ENCODE measurements at regions not wholly inside any gene's neighbourhood (a gene's known extent, or its start where the extent isn't known, plus 50 kb on each side); places are given as distances from the start of the nearest gene placed in this dataset.
"Not testable (repeated sequence)": the region's sequence is repeated elsewhere in the genome, so short reads cannot be mapped to it uniquely, and the experiment has no call there.

DNA sequence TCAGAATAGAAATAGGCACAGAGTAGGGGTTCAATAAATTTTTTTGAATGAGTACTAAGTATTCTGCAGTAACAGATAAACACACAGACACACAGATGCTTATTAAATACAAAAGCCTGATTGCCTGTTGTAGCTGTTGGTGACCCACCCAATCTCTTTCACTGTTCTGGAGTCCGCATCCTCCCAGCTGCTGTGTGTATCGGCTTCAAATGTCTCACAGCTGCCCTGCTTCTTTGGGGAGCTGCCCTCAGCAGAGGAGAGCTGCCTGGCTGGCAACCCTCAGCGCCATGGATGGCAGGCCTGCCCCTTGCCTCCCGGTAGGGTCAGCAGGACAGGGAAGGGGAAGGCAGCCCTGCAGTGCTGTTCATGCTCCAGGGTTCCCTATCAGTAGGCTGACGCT, 50.5 kb upstream of the PRNP start:
- no peak for DNase-seq

DNA sequence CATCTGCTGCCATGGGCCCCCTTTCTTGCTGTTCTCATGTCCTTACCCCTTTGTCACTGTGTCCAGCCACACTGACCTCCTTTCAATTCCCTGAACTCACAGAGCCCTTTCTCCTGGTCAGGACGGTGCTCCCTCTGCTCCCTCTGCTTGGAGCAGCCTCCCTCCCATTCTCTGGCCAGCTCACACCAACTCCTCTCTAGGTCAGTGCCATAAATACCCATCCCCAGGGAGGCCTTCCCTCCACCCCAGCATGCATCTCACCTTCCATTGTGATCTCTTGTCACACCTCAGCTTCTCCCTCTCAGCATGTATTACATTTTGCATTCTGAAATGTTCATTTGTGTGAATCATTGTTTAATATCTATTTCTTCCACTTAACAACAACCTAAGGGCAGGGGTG, 50.9 kb upstream of the PRNP start:
- no peak for DNase-seq

DNA sequence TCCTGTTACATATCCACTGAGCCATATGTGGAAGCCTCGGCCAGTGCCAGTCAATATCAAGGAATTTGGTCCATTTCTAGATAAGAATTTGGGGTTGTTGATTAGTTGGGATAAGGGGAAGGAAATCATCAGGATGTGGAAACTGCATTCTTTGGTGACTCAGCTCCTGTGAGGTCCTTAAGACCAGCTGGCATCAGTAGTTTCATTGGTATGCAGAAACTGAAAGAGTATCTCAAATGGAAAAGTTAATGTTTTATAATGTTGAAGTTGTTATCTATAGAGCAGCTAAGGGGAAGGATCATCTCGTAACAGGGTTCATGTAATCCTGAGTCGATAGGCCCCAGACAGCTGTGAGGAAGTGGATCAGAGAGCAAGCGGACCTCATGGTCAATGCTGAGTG, 52.5 kb upstream of the PRNP start:
- no peak for DNase-seq

DNA sequence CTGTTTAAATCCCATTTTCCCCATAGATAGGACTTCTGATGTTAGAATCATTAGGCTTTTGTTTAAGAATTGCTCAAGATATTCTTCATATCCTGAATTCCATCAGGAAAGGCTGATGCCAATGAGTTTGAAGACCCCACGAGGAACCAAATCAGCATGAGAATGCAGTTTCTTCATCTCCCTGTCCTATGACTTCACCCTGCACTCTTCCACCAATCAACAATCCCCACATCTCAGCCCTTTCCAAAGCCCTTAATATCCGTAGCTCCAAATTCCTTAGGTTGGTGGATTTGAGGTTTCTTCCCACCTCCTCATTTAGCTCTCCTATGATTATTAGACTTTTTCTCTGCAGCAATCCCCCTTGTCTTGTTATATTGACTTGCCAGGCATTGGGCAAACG, 52.9 kb upstream of the PRNP start:
- no peak for DNase-seq

DNA sequence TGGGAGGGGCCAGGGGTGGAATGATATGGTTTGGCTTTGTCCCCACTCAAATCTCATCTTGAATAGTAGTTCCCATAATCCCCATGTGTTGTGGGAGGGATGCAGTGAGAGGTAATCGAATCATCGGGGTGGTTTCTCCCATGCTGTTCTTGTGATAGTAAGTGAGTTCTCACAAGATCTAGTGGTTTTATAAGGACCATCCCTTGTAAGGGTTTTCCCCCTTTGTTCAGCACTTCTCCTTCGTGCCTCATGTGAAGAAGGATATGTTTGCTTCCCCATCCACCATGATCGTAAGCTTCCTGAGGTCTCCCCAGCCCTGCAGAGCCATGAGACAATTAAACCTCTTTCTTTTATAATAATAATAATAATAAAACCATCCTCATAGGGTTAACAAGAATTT, 53.4 kb upstream of the PRNP start:
- DNase-seq, result no peak

DNA sequence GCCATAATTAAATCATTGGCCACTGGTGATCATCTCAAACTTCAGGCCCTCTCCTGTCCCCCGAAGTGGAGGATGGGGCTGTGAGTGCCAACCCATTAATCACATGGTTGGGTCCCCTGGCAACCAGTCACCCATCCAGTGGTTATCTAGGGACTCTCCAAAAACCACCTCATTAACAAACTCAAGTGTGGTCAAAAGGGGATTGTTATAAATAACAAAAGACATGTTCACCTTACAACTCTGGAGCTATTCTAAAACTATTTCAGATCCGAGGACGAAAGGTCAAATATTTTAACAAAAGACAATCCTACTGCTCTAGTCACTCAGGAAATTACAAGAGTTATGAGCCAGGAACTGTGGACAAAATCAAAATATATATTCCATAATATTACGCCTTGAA, 60.0 kb upstream of the PRNP start:
- DNase-seq, result no peak

DNA sequence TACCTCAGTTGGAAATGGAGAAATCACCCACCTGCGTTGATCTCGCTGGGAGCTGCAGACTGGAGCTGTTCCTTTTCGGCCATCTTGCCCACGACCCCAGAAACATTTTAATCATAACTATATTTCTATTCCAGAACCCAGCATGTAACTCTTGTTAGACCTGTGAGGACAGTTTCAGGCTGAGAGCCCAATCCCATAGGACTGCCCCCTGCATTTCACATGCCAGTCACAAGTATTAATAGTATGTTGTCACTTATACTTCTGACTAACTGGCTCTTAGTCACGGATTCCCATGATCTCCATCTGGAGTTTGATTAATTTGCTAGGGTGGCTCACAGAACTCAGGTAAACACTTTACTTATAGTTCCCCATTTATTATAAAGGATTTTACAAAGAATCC, 60.6 kb upstream of the PRNP start:
- DNase-seq, result no peak

DNA sequence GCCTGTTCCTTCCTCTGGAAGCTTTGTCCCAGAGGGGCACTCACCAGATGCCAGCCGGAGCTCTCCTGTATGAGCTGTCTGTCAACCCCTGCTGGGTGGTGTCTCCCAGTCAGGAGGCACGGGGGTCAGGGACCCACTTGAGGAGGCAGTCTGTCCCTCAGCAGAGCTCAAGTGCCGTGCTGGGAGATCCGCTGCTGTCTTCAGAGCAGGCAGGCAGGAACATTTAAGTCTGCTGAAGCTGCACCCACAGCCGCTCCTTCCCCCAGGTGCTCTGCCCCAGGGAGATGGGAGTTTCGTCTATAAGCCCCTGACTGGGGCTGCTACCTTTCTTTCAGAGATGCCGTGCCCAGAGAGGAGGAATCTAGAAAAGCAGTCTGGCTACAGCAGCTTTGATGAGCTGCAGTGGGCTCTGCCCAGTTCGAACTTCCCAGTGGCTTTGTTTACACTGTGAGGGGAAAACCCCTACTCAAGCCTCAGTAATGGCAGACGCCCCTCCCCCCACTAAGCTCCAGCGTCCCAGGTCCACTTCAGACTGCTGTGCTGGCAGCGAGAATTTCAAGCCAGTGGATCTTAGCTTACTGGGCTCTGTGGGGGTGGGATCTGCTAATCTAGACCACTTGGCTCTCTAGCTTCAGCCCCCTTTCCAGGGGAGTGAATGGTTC, 61.5 kb upstream of the PRNP start:
- DNase-seq, result not testable (repeated sequence)

DNA sequence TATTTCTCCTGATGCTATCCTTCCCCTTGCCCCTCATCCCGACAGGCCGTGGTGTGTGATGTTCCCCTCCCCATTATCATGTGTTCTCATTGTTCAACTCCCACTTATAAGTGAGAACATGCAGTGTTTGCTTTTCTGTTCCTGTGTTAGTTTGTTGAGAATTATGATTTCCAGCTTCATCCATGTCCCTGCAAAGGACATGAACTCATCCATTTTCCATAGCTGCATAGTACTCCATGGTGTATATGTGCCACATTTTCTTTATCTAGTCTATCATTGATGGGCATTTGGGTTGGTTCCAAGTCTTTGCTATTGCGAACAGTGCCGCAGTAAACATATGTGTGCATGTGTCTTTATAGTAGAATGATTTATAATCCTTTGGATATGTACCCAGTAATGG, 67.1 kb upstream of the PRNP start:
- not testable (repeated sequence) for DNase-seq

DNA sequence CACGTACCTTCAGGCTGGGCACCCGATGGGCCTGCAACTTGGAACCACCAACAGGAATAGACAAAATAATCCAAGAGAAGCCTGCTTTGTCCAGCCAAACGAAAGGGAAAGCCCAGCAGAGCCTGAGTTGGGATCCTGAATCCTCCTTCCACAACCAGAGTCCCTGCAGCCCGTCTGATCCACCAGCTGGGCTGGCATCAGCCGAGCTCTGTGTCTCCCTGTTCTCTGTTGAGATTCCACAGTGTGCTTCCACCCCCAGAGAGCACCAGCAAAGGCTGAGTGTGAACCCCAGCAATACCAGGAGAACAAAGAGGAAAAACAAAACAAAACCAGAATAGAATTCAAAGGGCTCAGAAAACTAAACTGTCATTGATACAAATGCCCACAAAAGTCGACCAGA, 68.8 kb upstream of the PRNP start:
- DNase-seq, result no peak

DNA sequence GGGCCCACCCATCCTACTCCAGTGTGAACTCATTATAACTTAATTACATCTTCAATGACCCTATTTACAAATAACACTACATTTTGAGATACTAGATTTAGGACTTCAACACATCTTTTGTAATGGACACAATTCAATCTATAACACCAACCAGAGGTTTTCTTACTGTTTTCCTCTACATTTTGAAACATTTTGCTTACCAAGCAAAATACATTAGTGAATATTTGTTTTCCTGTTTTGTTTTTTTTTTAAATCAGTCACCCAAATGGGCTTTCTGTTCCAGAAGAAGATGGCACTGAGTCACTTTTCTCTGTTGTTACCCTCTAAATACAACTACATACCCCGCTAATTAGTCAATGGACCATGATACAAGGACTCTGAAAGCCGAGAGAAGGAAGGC, 69.2 kb upstream of the PRNP start:
- DNase-seq, result no peak

DNA sequence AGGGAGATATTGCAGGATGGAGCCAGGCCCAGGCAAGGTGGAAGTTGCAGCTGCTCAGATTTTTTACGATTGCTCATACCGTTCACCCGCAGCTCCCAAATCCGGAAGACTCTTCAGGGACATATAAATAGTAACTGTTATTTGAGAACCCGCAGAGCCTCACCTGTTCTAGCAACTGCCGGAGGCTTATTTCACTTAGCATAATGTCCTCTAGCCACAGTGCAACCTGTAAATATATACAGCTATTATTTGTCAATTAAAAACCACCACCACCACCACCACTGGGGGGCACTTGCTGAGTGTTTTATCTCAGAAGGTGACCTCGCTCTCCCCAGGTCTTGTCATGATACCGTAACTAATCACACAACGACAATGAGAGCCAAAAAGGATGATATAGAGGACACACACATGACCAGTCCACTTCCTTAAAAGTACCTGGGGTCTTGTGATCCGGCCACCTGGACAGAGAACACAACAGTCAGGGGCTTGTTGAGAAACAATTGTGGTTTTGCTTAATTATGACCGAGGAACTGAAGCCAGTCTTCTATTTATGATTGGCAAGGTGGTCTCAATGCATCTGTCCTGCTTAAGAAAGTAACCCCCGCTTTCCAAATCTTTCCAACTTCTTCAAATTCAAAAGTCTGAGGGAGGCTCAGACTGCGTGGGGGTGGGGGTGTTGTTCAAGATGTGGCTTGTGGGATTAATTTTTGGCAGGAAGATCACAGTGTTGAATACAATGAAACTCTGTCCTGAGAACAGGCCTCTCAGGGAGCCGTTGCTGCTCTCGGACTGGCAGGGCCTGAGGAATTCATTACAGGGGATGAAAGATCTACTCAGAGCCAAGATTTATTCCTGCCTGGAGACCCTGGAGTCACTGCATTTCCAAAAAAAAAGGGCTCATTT, 72.3 kb upstream of the PRNP start:
- peak; percentile 82 for DNase-seq

DNA sequence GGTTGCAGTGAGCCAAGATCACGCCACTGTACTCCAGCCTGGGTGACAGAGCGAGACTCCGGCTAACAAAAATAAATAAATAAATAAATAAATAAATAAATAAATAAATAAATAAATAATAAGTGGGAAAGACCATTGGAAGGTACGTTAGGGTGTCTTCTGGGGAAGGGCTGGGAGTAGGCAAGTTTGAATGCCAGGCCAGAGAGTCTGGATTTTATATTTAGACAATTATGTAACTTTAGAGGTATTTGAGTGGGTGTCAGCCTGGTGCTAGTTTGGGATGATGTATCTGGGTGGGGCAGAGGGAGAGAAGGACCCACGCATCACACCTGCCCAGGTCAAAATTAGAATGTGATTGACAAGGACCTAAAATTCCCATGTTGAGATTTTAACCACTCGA, 73.1 kb upstream of the PRNP start:
- DNase-seq, result no peak

DNA sequence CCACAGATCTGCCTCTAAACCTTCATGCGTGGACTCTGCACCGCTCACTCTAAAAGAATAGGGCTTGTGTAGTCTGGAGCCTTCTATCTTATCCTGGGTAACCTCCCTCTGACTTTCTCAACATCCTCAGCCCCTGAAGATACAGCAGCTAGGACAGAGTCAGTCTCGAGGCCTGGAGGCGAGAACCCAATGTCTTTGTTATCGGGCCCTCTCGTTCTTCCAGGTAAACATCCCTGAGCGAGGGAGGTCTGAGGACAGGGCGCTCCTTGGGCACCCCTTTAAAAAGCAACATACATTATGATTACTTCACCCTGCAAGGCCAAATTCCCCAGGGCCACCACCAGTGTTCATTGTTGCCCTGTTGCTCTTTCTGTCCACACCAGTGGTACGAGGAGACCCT, 75.4 kb upstream of the PRNP start:
- DNase-seq, result no peak

DNA sequence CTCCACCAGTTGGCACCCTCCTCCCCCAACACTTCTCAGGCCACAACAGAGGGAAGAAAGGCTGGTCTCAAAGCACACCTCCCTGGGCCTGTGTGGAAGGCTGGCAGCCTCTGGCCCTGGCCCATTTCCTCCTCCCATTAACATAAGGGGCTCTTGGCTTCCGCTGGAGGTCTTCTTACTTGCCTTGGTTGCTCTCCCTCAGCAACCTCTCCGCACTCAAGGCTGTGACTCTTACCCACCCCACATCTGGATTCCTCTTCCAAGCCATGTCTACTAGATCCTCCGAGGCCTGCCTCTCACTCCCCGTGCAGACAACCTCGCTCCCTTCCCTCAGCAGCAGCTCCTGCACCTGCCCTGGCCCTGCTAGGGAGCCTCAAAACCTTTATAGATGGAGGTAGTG, 76.7 kb upstream of the PRNP start:
- no peak for DNase-seq

DNA sequence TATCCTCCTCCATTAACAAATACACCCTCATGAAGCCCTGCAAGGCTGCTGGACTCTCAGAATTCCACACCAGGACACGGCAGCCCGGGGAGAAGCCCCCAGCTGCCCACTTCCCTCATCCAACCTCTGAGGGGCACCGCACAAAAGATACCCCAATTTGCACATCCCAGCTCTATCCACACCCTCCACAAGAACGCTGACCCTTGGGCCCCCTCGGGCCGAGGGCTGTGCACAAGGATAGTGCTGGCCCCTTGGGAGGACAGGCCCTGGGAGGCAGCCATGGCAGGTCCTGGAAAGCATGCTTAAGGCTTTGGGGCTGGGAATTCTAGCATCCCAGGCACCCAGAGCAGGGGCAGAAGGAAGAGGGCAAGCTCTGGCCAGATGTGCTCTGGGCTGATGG, 77.4 kb upstream of the PRNP start:
- DNase-seq, result no peak

DNA sequence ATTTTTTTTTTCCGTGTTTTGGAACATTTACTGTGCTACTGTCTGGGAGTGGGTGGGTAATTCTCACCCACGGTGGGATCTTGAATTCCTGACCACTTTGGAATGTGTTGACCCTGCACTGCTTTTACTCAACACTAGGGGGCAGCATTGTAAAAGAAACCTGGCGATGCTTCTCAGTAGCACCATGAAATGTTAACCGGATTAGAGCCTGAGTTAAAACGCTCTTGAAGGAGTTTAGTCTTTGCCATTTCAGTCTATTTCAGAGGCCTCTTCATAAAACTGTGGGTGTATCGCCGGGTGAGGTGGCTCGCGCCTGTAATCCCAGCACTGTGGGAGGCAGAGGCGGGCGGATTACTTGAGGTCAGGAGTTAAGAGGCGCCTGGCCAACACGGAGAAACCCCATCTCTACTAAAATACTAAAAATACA, 79.0 kb upstream of the PRNP start:
- peak; percentile 72 for DNase-seq

DNA sequence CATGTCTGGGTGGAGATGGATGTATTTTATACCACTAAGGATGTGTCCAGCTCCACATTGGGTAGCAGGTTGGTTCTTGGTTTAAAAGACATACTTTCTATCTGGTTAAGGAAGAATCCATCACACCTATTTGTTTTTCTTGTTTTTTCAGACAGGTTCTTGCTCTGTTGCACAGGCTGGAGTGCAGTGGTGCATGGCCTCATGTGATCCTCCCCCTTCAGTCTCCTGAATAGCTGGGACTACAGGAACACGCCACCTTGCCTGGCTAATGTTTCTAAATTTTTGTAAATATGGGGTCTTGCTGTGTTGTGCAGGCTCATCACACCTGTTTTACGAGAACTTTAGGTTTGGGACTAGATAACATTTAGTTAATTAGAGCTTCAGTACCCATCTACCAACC, 80.2 kb upstream of the PRNP start:
- no peak for DNase-seq

DNA sequence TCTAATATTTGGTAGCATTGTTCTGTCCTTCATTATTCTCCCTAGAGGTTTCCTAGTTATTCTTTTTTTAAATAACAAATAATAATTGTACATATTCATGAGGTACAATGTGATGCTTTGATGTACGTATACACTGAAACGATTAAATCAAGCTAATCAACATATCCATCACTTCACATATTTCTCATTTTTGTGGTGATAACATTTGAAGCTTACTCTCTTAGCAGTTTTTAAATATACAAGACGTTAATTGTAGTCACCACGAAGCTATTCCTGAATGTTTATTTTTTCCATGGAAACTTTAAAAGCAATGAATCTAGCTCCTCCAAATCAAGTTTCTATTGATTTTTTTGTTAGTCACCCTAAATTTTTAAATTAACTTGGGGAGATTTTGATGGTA, 81.1 kb upstream of the PRNP start:
- no peak for DNase-seq

DNA sequence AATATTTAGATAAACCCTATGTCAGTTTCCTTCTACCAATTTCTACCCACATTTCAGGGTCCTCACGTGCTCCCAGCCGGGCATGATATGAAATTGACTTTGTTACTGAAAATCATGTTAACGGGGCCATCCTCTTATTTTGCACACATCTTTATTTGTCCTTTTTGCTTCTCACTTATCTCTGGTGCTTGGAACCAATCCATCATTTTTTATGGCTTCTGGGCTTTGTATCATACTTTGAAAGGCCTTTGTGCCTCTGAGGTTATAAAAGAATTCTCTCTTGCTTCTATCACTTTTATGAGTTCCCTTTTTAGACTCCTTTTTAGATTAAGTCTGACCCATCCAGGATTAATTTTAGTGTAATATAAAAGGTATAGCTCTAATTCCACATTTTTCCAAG, 81.7 kb upstream of the PRNP start:
- DNase-seq, result no peak

DNA sequence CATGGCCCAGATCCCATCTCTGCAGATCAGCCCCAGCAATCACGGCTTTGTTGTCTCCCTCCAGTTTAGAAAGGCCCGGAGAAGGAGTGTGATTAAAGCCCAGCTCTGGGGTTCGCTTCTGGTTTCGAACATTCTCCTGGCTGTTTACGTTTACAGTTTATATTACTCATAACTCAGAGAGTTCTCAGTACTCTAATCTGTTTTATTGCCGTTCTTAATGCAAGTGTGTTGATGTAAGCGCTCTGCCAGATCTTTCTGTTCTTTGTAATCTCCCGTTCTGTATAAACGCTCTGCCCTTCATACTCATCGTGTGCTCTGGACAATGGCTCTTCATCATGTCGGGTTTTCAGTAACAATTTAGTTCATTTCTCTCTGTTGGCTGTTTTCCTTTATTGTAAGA, 82.5 kb upstream of the PRNP start:
- no peak for DNase-seq

DNA sequence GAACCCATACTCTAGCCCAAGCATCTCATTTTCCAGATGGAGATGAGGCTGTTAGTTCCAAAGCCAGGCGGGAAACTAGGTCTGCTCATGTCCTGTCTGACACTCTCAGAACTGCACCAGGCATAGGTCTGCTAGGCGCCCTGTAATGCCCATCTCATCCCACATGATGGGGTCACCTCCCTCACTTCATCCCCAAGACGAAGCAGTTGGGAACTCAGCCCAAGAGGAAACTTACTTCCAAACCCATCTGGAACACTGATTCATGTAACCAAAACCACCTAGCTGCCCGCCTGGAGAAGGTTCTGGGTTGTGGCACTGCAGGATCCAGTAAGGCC, 84.0 kb upstream of the PRNP start:
- no peak for DNase-seq

DNA sequence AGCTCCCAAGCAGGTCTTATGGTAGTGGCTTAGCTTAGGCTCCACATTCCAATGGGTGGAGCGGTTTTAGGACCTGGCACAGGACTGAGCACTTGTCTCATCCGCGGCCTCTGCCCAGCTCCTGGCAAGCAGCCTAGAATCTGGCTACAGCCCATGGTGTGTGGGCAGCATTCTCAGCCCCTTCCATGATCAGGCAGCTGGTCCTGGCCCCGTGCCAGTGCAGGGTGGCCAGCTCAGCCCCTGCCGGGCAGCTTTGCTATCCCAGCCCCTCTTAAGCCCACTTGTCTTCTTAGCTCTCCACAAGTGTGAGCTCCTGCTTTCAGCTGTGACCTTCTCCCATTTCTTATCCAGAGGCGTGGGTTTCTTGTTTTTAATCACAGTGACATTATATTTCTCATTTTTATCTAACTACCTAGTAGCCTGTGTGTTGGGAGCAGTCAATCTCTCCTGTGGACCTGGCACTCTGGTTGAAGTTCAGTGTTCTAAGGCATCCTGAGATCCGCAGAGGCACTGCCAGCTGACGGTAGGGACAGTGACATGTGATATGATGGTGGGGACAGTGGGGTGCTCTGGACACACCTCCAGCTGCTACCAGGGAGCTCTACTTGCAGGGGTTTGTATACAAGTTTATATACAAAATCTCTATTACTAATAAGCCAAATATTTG, 84.5 kb upstream of the PRNP start:
- DNase-seq, result no peak

DNA sequence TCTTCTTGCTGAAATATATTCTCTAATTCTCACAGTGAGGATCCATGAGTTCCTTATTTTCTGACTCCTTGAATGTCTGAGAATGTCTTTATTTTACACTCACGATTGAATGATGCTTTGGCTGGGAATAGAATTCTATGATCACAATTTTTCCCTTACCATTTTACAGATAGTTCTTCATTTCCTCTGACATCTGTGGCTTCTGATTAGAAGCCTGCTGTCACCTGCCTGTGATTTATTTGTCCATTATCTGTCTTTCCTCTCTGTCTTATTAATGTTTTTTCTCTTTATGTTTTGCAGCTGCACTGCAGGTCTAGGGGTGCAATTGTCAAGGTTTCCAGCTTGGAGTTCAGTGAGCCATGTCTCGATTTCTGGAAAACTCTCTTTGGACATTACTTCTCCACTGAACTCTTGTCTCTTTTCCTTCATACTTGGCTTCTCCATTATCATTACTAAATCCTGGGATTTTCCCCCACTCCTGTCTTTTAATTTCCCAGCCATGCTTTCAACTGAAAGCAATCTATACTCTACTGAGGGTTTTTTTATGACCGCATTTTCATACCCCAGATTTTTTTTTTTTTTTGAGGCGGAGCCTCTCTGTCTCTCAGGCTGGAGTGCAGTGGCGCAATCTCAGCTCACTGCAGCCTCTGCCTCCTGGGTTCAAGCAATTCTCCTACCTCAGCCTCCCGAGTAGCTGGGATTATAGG, 85.8 kb upstream of the PRNP start:
- DNase-seq, result peak; percentile 29
